MCF 10A (cell line): ENCODE measurements at regions not wholly inside any gene's neighbourhood (a gene's known extent, or its start where the extent isn't known, plus 50 kb on each side); places are given as distances from the start of the nearest gene placed in this dataset.
"Not testable (repeated sequence)": the region's sequence is repeated elsewhere in the genome, so short reads cannot be mapped to it uniquely, and the experiment has no call there.

Source experiments
- BruUV-seq: library from RNA; stranded (reverse); fragments of 400-500 nt; replicated peaks from 2 replicates; lab custom pipeline; 2021; lab: Mats Ljungman, UMichigan
- CTCF ChIA-PET: fragments of 300-600 bp; sonication (Branson Sonifier 250); formaldehyde crosslinking; extraction: SDS; loops from one replicate; lab custom pipeline; 2021; ENCODE audit warnings: antibody characterized with exemption, inconsistent platforms; lab: Yijun Ruan, JAX
- POLR2A ChIA-PET: fragments of 300-600, 350-650 bp; sonication (Branson Sonifier 250); formaldehyde crosslinking; extraction: SDS; loops from one replicate; lab custom pipeline; 2020; ENCODE audit warnings: antibody characterized with exemption, inconsistent platforms; lab: Yijun Ruan, JAX
- DNase-seq: peaks from one replicate; pipeline ENCODE4 v3.0.0-alpha.2; 2018; ENCODE audit not compliant: unreplicated experiment
- H3K27ac Mint-ChIP-seq: one replicate; pipeline ENCODE4 v1.8.0; 2022; ENCODE audit warnings: mild to moderate bottlenecking, low read depth, mixed read lengths; ENCODE audit not compliant: unreplicated experiment
- H3K27me3 Mint-ChIP-seq: one replicate; pipeline ENCODE4 v1.8.0; 2022; ENCODE audit warnings: mixed read lengths; ENCODE audit not compliant: insufficient read depth, unreplicated experiment
- H3K36me3 Mint-ChIP-seq: one replicate; pipeline ENCODE4 v1.8.0; 2022; ENCODE audit warnings: mild to moderate bottlenecking, moderate library complexity, mixed read lengths; ENCODE audit not compliant: insufficient read depth, unreplicated experiment
- H3K4me1 Mint-ChIP-seq: one replicate; pipeline ENCODE4 v1.8.0; 2022; ENCODE audit warnings: mixed read lengths; ENCODE audit not compliant: insufficient read depth, unreplicated experiment
- H3K4me3 Mint-ChIP-seq: one replicate; pipeline ENCODE4 v1.8.0; 2022; ENCODE audit warnings: mild to moderate bottlenecking, moderate library complexity, mixed read lengths; ENCODE audit not compliant: unreplicated experiment
- H3K9me3 Mint-ChIP-seq: one replicate; pipeline ENCODE4 v1.8.0; 2022; ENCODE audit warnings: mixed read lengths; ENCODE audit not compliant: unreplicated experiment
- intact Hi-C: fragments of 100-400 bp; cut with micrococcal nuclease; formaldehyde crosslinking; loops from 2 replicates; pipeline ENCODE4 v1.14.1; 2022
- TF ChIP-seq, protein P1 (sequence below): fragments of 200-600 bp; IDR thresholded peaks from one replicate; pipeline ENCODE4 v1.8.0; 2022; ENCODE audit warnings: antibody characterized with exemption, mild to moderate bottlenecking; ENCODE audit not compliant: unreplicated experiment

DNA sequence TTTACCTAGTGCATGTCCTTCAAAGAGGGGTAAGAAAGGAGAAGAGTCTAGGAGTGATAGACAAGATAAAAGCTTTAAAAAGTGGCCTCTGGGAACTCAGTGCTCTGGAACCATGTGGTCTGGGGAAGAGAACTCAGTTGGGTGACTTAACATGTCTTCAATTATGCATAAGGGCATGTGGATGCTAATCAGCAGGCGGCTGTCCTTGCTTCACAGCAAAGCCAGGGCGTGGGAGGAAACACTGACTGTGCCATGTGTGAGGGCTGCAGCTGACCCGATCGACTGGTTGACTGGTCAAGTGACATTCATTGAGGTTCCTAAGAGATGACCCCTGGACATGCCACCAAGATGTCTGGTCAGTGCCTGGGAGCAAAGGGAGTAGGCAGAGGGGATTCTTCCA lies 1053.8 kb downstream of the BCL11B start:
- TF ChIP-seq, protein P1, sequence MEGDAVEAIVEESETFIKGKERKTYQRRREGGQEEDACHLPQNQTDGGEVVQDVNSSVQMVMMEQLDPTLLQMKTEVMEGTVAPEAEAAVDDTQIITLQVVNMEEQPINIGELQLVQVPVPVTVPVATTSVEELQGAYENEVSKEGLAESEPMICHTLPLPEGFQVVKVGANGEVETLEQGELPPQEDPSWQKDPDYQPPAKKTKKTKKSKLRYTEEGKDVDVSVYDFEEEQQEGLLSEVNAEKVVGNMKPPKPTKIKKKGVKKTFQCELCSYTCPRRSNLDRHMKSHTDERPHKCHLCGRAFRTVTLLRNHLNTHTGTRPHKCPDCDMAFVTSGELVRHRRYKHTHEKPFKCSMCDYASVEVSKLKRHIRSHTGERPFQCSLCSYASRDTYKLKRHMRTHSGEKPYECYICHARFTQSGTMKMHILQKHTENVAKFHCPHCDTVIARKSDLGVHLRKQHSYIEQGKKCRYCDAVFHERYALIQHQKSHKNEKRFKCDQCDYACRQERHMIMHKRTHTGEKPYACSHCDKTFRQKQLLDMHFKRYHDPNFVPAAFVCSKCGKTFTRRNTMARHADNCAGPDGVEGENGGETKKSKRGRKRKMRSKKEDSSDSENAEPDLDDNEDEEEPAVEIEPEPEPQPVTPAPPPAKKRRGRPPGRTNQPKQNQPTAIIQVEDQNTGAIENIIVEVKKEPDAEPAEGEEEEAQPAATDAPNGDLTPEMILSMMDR = no peak
- H3K27ac Mint-ChIP-seq = no peak overlapping the region
- DNase-seq = no peak
- intact Hi-C loops = no loop called here
- no peaks in the 10 kb centered on the region for H3K27me3 Mint-ChIP-seq
- ChIA-PET POLR2A (no interaction called here), CTCF (no interaction called here)
- H3K9me3 Mint-ChIP-seq = no peaks in the 10 kb centered on the region
- H3K4me3 Mint-ChIP-seq = no peak overlapping the region
- no peaks in the 10 kb centered on the region for H3K4me1 Mint-ChIP-seq
- no TSS peak for BruUV-seq
- no peaks in the 10 kb centered on the region for H3K36me3 Mint-ChIP-seq

DNA sequence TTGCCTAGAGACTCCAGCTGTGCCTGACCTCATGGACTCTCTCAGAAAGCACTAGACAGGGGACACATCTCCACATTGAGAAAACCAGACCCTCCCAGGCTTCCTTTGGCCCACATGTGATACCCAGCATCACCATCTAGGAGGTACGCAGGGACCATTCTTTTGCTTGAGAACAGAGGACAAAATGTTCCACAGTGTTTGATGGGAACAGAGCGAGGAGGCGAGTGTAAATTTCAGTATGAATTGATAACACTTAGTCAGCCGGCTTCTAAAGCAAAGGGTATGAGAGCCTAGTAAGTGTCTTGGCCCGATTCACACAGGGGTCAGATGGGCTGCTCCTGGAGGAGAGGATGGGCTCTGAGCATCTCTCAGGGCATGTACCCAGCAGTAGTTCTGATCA lies 1052.4 kb downstream of the BCL11B start:
- CTCF ChIA-PET = no interaction called here
- intact Hi-C loops = no loop called here
- no TSS peak for BruUV-seq
- Mint-ChIP-seq H3K4me3 (no peak overlapping the region), H3K27ac (no peak overlapping the region), H3K4me1 (no peaks in the 10 kb centered on the region), H3K36me3 (no peaks in the 10 kb centered on the region), H3K9me3 (no peaks in the 10 kb centered on the region), H3K27me3 (no peaks in the 10 kb centered on the region)
- DNase-seq = no peak
- POLR2A ChIA-PET = no interaction called here
- TF ChIP-seq, protein P1 = no peak

DNA sequence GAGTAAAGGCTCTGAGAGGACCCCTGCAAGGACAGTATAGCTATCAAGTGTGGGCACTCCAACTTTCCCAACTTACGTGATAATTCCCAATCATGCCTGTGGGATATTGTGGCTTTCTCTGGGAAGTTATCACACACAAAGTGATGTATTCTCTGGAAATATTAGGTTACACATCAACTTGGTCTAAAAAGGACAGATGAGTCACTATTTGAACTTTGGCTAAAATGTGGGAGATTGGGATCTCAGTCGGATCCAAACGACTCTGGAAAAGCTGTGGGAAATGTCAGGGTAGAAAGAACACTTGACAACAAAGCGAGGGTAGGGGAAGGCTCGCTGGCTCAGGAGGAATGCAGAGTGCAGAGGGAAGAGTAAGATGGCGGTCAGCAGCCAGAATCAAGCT lies 1048.9 kb downstream of the BCL11B start:
- DNase-seq = no peak
- no peaks in the 10 kb centered on the region for H3K9me3 Mint-ChIP-seq
- ChIA-PET CTCF (no interaction called here), POLR2A (no interaction called here)
- BruUV-seq = no TSS peak
- intact Hi-C loops = no loop called here
- H3K36me3 Mint-ChIP-seq = no peaks in the 10 kb centered on the region
- TF ChIP-seq, protein P1 = no peak
- no peak overlapping the region for H3K4me3 Mint-ChIP-seq
- H3K27ac Mint-ChIP-seq = no peak overlapping the region
- no peaks in the 10 kb centered on the region for H3K27me3 Mint-ChIP-seq
- no peaks in the 10 kb centered on the region for H3K4me1 Mint-ChIP-seq

DNA sequence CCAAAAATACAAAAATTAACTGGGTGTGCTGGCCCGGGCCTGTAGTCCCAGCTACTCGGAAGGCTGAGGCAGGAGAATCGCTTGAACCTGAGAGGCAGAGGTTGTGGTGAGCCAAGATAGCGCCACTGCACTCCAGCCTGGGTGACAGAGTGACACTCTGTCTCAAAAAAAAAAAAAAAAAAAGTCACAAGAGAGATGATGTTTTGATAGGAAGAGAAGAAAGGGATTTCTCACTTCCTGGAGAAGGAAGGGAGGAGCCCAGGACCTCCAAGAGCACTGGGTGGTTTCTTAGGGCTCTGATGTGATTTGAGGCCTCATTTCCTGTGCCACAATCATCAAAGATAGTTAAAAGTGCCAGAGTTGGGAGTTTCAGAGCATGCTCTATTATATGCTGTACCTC lies 1048.3 kb downstream of the BCL11B start:
- H3K4me1 Mint-ChIP-seq, BruUV-seq, DNase-seq, intact Hi-C loops, H3K4me3 Mint-ChIP-seq, H3K9me3 Mint-ChIP-seq, POLR2A ChIA-PET, H3K36me3 Mint-ChIP-seq, H3K27me3 Mint-ChIP-seq, H3K27ac Mint-ChIP-seq: not testable (repeated sequence)
- CTCF ChIA-PET = interaction anchor here (0.6 kb wide), 1 partner anchor 21 kb away, joined by 4 read pairs; no protein-coding TSS in a partner anchor

DNA sequence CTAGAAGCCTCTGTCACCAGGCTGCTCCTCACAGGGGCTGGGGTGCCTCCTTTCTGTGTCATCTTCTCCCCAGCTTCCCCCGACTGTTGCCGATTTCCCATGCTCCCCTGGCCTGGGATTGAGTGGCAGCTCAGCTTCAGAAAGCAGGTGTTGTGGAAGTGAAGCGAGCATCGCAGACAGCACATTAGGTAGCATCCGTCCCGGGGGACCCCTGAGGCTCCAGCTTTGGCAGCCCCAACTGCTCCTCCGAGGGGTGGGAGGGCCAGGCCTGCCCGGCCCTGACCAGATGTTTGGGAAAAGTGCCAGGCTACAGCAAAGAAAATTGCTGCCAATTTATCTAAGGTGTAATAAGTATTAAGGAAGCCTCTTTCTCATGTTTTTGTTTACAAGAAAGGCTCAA lies 1045.6 kb downstream of the BCL11B start:
- Mint-ChIP-seq H3K27me3 (no peaks in the 10 kb centered on the region), H3K4me1 (no peaks in the 10 kb centered on the region), H3K27ac (no peak overlapping the region), H3K36me3 (no peaks in the 10 kb centered on the region), H3K9me3 (no peaks in the 10 kb centered on the region), H3K4me3 (no peak overlapping the region)
- intact Hi-C loops = no loop called here
- DNase-seq = no peak
- ChIA-PET POLR2A (no interaction called here), CTCF (no interaction called here)
- TF ChIP-seq, protein P1 = no peak
- BruUV-seq = no TSS peak
